ENCODE measurements at regions not wholly inside any gene's neighbourhood (a gene's known extent, or its start where the extent isn't known, plus 50 kb on each side); places are given as distances from the start of the nearest gene placed in this dataset.
"Not testable (repeated sequence)": the region's sequence is repeated elsewhere in the genome, so short reads cannot be mapped to it uniquely, and the experiment has no call there.

DNA sequence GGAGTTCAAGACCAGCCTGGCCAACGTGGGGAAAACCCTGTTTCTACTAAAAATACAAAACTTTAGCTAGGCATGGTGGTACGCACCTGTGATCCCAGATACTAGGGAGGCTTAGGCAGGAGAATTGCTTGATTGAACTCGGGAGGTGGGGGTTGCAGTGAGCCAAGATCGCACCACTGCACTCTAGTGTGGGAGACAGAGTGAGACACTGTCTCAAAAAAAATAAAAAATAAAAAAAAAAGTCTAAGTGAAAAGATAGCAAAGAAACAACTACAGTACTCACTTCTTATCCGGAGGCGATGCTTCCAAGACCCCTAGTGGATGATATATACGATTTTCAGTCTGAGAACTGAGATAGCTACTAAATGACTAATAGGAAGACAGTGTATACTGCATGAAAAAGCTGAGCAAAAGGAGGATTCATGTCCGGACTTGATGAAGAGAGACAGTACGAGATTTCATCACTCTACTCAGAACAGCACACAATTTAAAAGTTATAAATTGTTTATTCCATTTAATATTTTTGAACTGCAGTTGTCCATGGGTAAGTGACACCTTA lies 138.7 kb upstream of the GOLGA6L6 start:
- not testable (repeated sequence) for DNase-seq

DNA sequence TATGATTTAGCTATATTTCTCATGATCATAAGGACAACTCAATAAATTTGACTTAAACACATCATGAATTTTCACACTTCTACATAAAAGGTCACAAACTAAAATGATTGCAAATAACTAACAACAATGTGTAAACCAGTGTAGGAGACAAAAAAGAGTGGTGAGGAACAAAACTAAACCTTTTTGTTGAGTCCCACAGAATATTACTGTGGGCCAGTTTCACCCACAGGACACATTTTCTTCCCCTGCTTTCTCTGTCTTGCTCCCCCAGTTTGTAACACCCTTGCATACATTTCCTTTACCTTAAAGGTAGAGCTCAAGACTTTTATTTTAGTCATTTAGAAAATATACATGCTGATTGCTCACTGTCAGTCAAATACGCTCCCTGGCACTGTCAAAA lies 130.9 kb upstream of the GOLGA6L6 start:
- DNase-seq: no peak

DNA sequence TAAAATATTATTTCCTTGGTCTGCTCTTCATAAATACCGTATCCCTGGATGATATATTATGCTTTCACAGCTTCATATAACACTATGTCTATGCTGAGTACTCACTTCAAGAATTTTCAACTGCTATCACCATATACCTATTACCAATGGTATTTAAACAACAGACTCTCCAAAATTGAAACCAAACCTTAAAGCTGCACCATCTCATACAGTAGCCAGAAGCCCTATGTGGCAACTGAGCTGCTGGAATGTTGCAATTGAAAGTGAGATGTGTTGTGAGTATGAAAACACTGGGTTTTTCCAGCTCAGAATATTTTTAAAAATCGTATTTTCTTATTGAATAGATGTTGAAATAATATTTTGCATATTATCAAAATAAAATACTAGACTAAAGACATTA lies 130.1 kb upstream of the GOLGA6L6 start:
- DNase-seq: no peak

DNA sequence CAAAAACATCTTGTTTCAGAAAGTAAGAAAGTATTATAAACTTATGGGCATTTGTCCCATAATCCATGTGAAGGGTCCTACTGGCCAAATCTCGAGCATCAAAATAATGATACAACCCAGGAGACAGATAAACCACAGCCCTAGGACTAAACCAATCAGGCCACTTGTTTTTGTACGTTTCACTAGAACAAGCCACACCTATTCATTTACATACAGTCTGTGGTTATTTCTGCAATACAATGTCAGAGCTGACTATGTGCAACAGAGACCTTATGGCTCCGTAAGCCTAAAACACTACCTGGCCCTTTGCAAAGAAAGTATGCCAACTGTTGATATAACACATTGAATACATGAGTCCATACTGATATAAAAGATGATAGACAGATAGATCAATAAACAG lies 124.8 kb upstream of the GOLGA6L6 start:
- DNase-seq: not testable (repeated sequence)

DNA sequence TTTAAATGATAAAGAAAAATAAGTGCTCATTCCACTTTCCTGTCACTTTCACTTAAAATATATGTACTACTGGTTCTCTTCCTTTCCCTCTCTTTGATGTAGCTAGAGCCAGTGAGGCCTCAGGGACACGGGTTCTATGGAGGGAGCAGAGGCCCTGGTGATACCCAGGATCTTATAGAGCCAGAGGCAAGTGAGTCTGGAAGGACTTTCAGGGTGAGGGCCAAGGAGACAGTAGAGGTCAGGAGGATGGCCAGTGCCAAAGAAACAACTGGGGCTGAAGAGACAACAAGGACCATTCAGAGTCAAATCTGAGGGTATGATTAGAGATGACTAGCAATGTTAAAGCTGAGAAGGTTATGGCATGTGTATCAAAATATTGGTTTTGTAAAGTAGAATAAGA lies 124.1 kb upstream of the GOLGA6L6 start:
- DNase-seq: no peak

DNA sequence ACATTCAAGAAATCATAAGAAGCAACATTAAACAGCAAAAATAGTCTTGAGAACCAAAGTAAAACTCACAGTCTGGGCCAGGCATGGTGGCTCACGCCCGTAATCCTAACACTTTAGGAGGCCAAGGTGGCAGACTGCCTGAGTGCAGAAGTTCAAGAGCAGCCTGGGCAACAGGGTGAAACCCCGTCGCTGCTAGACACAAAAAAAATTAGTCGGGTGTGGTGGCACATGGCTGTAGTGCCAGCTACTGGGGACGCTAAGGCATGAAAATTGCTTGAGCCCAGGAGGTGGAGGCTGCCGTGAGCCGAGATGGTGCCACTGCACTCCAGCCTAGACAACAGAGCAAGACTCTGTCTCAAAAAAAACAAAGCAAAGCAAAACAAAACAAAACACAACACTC lies 117.7 kb upstream of the GOLGA6L6 start:
- DNase-seq: no peak

DNA sequence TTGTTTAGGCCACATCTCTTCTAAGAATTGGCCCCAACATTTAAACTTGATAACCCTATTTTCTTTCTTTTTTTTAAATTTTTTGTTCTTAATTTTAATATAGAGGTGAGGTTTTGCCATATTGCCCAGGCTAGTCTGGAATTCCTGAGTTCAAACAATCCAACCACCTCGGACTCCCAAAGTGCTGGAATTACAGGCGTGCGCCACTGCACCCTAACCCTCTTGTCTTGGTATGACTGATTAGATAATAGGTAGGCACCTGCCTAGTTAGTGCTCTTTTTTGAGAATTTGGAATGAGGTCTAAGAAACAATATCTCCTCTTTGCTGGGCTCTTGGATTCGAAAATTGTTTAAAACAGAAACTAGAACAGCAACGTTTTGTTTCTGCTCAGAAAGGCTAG lies 116.4 kb upstream of the GOLGA6L6 start:
- no peak for DNase-seq

DNA sequence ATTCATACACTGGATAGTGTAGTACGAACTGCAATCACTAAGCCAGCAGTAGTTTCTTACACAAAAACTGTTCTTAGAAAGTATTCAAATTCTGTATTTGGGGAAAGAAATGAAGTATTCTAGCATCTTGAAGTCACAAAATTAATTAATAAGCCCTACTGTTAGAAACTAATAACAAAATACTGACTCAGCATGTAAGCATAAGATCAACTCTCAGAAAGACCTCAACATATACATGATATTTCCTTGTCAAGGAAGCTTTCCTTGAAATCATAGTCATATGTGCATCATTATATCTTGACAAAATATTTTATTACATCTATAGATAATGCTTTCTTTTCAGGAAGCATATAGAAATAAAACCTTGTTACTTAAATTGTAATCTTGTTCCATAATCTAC lies 115.5 kb upstream of the GOLGA6L6 start:
- DNase-seq: no peak

DNA sequence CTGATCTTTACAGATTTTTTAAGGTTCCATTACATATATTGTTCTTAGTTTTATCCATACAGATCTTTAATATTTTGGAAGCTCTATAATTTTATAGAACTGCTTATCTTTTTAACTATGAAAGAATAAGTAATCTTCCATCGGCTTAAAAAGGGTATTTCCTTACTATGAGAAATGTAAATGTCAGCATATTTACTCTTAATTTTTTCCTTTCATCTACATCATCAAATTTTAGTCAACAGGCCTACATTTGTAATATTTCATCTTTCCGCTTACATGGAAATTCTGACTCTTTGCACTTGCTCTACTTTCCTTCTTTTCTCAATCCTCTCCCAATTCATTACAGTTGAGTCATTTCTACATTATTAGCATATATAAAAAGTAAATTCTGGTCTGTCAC lies 111.3 kb upstream of the GOLGA6L6 start:
- no peak for DNase-seq

DNA sequence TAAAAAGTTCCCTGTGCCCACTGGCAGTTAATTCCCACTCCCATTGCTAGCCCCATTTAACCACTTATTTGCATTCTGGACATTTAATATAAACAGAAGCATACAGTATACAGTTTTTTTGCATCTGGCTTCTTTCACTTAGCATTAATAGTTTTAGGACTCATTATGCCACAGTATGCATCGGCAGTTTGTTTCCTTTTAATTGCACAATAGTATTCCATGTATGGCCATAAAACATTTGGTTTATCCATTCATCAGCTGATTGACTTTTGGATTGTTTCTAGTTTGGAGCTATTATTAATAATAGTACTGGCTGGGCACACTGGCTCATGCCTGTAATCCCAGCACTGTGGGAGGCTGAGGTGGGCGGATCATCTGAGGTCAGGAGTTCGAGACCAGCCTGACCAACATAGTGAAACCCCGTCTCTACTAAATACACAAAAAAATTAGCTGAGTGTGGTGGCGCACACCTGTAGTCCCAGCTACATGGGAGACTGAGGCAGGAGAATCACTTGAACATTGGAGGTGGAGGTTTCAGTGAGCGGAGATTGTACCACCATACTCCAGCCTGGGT lies 106.9 kb upstream of the GOLGA6L6 start:
- not testable (repeated sequence) for DNase-seq

DNA sequence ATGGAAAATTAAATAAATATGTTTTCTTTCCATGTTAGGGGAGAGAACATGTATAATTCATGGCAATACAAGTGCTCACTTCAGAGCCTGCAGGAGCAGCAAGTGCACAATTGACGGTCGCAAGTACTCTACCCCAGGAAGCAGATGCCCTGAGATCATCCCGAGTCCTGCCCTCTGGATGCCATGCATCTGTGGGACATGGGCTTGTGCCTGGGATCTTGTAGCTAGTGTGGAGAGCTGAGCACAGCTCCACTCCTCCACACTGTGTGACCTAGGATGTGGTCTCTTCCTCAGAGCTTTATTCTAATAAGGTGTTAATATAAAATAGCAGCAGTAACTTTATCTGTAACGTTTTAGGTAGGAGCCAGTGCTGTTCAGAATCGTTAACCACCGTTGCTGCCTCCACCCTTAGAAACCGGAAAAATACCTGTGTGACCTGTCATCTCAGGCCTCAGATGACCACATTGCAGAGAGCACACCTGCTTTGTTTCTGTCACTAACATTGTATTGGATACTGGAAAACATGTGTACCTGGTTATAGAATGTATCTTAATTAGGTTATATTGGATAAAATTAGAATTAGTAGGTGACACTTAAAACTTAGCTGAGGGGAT lies 105.0 kb upstream of the GOLGA6L6 start:
- DNase-seq: no peak

DNA sequence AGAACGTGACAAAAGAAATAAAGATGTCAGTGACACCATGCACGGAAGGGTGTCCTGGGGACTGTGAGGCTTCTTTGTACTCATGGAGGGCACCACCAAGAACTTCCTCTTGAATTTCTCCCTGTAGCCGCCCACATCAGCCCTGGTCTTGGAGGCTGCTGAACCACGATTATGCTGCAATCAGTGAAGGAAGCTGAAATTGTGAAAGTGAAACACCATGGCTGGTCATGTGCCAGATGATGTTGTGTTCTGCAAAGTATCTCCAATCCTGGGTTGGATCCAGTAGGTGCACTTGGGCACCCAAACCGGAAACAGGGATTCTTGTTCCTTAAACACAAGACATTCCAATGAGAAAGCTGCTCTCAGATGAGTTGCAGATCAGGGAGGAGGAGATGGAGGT lies 104.4 kb upstream of the GOLGA6L6 start:
- DNase-seq: peak; percentile 44

DNA sequence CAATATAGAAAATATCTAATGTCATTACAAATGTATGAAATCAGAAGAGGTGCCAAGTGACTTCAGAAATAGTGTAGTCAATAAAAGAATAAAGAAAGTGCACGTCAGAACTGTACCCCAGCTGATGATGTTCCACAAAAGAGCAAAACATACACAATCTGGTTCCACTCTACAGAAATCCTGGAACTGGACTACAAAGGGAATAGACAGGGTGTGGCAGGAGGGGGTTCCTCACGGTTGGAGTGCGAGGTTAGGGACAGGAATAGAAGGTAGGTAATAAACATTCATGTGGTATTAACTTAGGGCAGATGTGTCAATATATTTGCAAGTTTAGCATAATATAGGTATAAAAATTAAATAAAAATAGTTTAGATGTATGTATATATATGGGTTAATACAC lies 103.3 kb upstream of the GOLGA6L6 start:
- no peak for DNase-seq

DNA sequence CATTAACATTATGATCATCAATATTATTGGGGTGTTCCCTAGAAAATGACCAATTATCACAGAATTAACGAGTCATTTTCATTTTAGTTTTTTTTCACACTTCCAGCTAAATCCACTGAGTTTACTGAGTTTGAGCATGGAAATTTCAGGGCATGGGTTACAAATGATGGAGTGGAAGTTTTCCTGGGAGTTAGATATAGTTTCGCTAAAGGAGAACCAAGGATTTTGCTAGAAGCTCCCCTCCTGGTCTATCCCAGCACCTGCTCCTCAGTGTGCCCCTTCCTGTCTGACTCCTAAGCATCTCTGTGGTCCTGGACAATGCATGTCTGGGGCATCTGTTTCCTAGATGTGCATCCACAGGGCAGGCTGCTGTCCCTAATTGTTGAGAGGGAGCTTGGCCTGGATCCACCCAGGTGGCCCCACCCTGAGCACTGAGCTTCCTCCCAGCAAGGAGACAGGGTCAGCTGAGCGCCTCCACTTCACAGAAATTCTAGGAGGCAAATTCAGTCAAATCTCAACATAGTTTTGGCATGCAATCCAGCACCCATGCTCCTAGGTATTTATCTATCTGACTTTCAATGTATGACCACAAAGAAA lies 102.3 kb upstream of the GOLGA6L6 start:
- no peak for DNase-seq

DNA sequence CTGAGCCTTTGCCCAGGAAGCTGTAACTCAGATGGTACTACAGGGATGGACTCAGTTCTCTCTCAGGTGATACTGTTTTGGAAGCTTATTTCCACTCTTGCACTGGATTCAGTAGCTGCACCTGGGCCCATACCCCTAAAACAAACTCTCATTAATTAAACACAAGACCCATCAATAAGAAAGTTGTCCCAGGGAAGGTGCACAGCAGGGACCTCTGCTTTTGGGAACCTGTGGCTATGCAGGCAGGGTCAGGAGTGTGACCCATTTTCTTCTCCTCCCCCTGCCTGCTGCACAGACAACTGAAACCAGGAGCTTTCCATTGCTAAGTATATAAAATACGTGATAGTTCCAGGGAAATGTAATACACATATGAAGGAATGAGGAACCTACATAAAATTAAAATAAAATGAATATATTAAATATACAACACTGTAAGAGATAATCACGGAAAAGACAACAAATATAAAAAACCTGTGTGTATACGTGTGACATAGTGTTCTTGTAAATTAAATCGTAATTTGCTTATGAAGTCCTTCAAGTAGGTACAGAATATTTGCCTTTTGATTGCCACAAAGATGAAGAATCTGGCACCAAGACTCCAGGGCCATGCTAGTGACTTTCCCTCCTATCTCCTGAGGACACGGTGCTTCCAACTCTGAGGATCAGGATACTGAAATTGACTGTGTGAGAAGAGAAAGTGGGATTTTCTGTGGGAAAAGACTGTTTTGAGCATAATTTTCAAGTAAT lies 101.6 kb upstream of the GOLGA6L6 start:
- no peak for DNase-seq

DNA sequence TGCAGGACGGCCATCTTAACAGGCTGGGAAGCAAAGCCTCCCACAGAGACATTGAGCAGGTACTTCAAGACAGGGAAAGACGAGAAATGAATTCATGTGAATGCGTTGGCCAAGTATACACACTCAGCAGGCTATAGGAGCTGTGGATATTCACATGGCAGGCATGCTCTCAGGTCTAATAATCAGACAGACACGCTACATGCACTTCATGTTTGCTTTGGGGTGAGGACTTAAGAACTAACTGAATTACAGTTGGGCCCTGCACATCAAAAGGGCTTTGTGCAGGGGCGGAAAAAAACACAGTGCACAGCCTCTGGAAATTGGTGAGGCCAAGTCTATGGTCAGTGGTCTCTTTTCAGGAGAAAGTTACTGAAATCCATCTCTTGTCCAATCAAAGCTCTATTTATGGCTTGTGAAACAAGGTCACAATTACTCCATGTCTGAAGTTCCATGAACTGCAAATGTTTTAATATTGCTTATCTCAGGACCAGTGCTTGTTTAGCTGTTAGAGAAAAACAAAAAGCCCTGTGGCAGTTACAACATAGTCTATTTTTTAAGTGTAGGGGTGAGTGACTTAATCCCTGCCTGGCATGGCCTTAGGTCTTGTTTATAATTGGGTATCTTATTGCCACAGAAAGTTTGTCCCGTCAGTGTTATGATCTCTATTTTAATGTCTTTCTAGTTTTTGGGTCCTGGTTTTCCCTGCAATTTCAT lies 100.6 kb upstream of the GOLGA6L6 start:
- DNase-seq: no peak

DNA sequence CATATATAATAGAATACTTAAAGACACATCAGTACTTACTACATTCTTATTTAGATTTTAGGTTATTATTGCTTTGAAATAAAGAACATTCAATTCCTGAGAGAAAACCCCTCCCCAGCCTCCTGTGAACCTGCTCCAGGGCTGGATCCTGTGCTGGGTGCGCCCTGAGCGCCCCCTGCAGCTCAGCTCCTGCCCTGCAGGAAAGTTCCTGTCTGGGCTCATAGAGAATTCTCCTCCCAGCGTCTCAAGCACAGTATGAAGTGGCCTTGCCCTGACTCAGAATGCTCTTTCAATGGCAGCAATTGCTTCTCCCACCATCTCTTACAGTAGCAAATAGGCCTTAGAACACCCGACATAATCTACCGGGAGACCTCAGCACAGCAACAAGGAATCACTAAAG lies 98.8 kb upstream of the GOLGA6L6 start:
- DNase-seq: not testable (repeated sequence)

DNA sequence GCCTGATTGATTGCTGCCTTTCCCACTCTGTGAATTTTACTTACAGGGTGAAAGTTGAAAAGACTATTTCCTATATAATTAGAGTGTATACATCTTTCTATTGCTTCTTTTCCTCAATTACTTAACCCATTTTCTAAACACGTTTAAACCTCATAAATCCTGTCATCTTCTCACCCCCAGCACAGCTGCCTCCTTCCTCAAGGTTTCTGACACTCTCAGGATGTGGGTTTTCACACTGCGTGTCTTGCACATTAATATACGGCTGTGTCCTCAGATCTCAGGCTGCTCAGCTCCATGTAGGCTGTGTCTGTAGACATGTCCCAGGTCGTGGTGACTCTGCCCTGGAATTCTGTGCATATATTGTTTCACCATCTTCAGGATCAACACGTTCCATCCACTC lies 97.6 kb upstream of the GOLGA6L6 start:
- not testable (repeated sequence) for DNase-seq

DNA sequence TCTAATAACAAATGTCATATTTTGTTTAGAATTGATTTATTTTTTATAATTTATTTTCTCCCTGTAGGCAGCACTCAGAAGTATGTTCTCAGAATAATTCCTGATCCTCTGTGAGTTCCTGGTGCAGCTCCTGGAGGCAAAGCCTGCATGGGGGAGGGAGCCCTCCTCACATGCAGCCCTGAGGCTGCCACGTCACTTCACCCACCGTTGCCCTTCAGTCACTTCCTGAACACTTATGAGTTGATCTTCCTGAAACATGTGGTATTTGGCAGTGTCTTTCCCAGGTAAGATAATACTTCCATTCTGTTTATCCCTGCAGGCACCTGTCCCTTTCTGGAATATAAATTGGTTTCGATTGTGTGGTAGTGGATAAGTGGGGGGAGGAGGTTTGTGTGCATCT lies 95.9 kb upstream of the GOLGA6L6 start:
- DNase-seq: not testable (repeated sequence)

DNA sequence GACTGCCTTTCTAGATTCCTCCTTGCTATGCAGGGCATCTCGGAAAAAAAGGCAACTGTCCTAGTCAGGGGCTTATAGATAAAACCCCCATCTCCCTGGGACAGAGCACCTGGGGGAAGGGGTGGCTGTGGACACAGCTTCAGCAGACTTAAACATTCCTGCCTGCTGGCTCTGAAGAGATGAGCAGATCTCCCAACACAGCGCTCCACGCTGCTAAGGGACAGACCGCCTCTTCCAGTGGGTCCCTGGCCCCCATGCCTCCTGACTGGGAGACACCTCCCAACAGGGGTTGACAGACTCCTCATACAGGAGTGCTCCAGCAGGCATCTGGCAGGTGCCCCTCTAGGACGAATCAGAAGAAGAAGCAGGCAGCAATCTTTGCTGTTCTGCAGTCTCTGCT lies 87.9 kb upstream of the GOLGA6L6 start:
- not testable (repeated sequence) for DNase-seq

DNA sequence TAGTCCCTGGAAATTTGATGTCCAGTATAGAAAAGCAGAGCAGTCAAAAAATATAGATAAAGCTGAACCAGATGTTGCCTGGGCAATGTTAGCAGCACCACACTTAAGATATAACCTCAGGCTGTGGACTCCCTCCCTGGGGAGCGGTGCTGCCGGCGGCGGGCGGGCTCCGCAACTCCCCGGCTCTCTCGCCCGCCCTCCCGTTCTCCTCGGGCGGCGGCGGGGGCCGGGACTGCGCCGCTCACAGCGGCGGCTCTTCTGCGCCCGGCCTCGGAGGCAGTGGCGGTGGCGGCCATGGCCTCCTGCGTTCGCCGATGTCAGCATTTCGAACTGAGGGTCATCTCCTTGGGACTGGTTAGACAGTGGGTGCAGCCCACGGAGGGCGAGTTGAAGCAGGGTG lies 86.9 kb upstream of the GOLGA6L6 start:
- DNase-seq: not testable (repeated sequence)

DNA sequence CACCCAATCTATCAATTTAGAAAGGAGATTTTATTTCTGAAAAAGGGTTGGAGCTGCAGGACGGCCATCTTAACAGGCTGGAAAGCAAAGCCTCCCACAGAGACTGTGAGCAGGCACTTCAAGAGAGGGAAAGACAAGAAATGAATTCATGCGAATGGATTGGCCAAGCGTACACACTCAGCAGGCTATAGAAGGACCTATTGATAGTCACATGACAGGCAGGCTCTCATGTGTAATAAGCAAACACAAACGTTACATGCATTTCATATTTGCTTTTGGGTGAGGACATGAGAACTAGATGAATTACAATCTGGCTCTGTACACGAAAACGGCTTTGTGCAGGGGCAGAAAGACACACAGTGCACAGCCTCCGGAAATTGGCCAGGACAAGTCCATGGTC lies 83.9 kb upstream of the GOLGA6L6 start:
- not testable (repeated sequence) for DNase-seq

DNA sequence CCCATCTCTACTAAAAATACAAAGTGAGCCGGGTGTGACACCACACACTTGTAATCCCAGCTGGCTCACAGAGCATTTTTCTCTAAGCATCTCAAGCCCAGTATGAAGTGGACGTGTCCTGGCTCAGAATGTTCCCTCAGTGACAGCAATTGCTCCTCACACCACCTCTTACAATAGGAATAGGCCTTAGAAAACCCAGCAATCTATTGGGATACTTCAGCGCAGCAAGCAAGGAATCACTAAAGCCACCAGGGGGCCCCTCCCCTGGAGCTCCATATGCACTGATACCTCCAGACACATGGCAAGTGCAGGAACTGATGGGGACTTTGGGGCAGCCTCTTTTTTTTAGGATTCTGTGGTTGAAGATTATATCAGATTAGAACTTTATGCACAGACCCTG lies 82.5 kb upstream of the GOLGA6L6 start:
- peak; percentile 24 for DNase-seq

Data from stimulated activated CD4-positive, alpha-beta T cell treated with anti-CD3 and anti-CD28 coated beads, Interleukin-1b, Interleukin-23, amount 100 ng/mL, for 48 hours (primary cell).